ENCODE measurements at regions not wholly inside any gene's neighbourhood (a gene's known extent, or its start where the extent isn't known, plus 50 kb on each side); places are given as distances from the start of the nearest gene placed in this dataset.
"Not testable (repeated sequence)": the region's sequence is repeated elsewhere in the genome, so short reads cannot be mapped to it uniquely, and the experiment has no call there.

GRCh38 chr16:29198731-29199521 is 207.6 kb downstream of the NPIPB11 start:
- H3K4me3 ChIP-seq, result no peak overlapping the region
- no peak for DNase-seq (ENCODE audit: low spot score in 2 of 2)
- no peaks in the 10 kb centered on the region for H3K27me3 ChIP-seq (ENCODE audit: low read depth)
- no peaks in the 10 kb centered on the region for H3K9me3 ChIP-seq
- in situ Hi-C loops (cut with MboI; ENCODE audit: low sequenced_read_pairs), result no loop called here
- H3K4me1 ChIP-seq, result no peaks in the 10 kb centered on the region
- no peaks in the 10 kb centered on the region for H3K36me3 ChIP-seq (replicated peaks)

GRCh38 chr16:29198231-29198630 is 208.3 kb downstream of the NPIPB11 start:
- DNase-seq (ENCODE audit: low spot score in 2 of 2), result no peak
- H3K4me3 ChIP-seq, result no peak overlapping the region
- no peaks in the 10 kb centered on the region for H3K9me3 ChIP-seq
- H3K4me1 ChIP-seq, result no peaks in the 10 kb centered on the region
- in situ Hi-C loops (cut with MboI; ENCODE audit: low sequenced_read_pairs), result no loop called here
- H3K27me3 ChIP-seq (ENCODE audit: low read depth), result no peaks in the 10 kb centered on the region
- no peaks in the 10 kb centered on the region for H3K36me3 ChIP-seq (replicated peaks)

GRCh38 chr16:29197494-29198100 is 208.9 kb downstream of the NPIPB11 start:
- in situ Hi-C loops (cut with MboI; ENCODE audit: low sequenced_read_pairs); H3K9me3 ChIP-seq: not testable (repeated sequence)

GRCh38 chr16:29196746-29197145 is 209.8 kb downstream of the NPIPB11 start:
- H3K4me3 ChIP-seq; H3K36me3 ChIP-seq (replicated peaks); DNase-seq (ENCODE audit: low spot score in 2 of 2); H3K4me1 ChIP-seq; in situ Hi-C loops (cut with MboI; ENCODE audit: low sequenced_read_pairs); H3K27me3 ChIP-seq (ENCODE audit: low read depth); H3K9me3 ChIP-seq: not testable (repeated sequence)

More at GRCh38 chr16:29197494-29198100, 208.9 kb downstream of the NPIPB11 start:
- H3K27me3 ChIP-seq (ENCODE audit: low read depth); H3K4me1 ChIP-seq; H3K4me3 ChIP-seq; DNase-seq (ENCODE audit: low spot score in 2 of 2); H3K36me3 ChIP-seq (replicated peaks): not testable (repeated sequence)

- in situ Hi-C loops (cut with MboI; ENCODE audit: low sequenced_read_pairs); H3K36me3 ChIP-seq (replicated peaks); H3K4me1 ChIP-seq; H3K4me3 ChIP-seq; DNase-seq (ENCODE audit: low spot score in 2 of 2); H3K27me3 ChIP-seq (ENCODE audit: low read depth); H3K9me3 ChIP-seq: not testable (repeated sequence)
These were observed 210.4 kb downstream of the LAT start for GRCh38 chr16:29195116-29195872.

GRCh38 chr16:29194185-29194844 is 209.5 kb downstream of the LAT start:
- H3K4me3 ChIP-seq; H3K36me3 ChIP-seq (replicated peaks); H3K9me3 ChIP-seq; H3K27me3 ChIP-seq (ENCODE audit: low read depth); DNase-seq (ENCODE audit: low spot score in 2 of 2); H3K4me1 ChIP-seq; in situ Hi-C loops (cut with MboI; ENCODE audit: low sequenced_read_pairs): not testable (repeated sequence)

- H3K36me3 ChIP-seq (replicated peaks); H3K27me3 ChIP-seq (ENCODE audit: low read depth); in situ Hi-C loops (cut with MboI; ENCODE audit: low sequenced_read_pairs); H3K4me3 ChIP-seq; DNase-seq (ENCODE audit: low spot score in 2 of 2); H3K4me1 ChIP-seq; H3K9me3 ChIP-seq: not testable (repeated sequence)
These were observed 208.8 kb downstream of the LAT start for GRCh38 chr16:29193634-29194033.

GRCh38 chr16:29193248-29193574 is 208.4 kb downstream of the LAT start:
- H3K4me1 ChIP-seq; in situ Hi-C loops (cut with MboI; ENCODE audit: low sequenced_read_pairs): not testable (repeated sequence)

GRCh38 chr16:29192329-29193247 is 207.7 kb downstream of the LAT start:
- H3K36me3 ChIP-seq (replicated peaks), result no peaks in the 10 kb centered on the region
- in situ Hi-C loops (cut with MboI; ENCODE audit: low sequenced_read_pairs), result no loop called here
- peak in 1 of 2 experiments; percentile 18 for DNase-seq (ENCODE audit: low spot score in 2 of 2)
- H3K4me1 ChIP-seq, result no peaks in the 10 kb centered on the region
- no peaks in the 10 kb centered on the region for H3K9me3 ChIP-seq
- H3K4me3 ChIP-seq, result no peak overlapping the region
- H3K27me3 ChIP-seq (ENCODE audit: low read depth), result no peaks in the 10 kb centered on the region

More at GRCh38 chr16:29193248-29193574, 208.4 kb downstream of the LAT start:
- not testable (repeated sequence) for H3K27me3 ChIP-seq (ENCODE audit: low read depth); H3K4me3 ChIP-seq; H3K36me3 ChIP-seq (replicated peaks); DNase-seq (ENCODE audit: low spot score in 2 of 2); H3K9me3 ChIP-seq

- in situ Hi-C loops (cut with MboI; ENCODE audit: low sequenced_read_pairs); H3K9me3 ChIP-seq; H3K36me3 ChIP-seq (replicated peaks); DNase-seq (ENCODE audit: low spot score in 2 of 2); H3K4me1 ChIP-seq; H3K27me3 ChIP-seq (ENCODE audit: low read depth); H3K4me3 ChIP-seq: not testable (repeated sequence)
These were observed 206.9 kb downstream of the LAT start for GRCh38 chr16:29191636-29192180.

GRCh38 chr16:29190553-29191431 is 205.9 kb downstream of the LAT start:
- H3K4me1 ChIP-seq; H3K4me3 ChIP-seq; DNase-seq (ENCODE audit: low spot score in 2 of 2); in situ Hi-C loops (cut with MboI; ENCODE audit: low sequenced_read_pairs); H3K36me3 ChIP-seq (replicated peaks); H3K9me3 ChIP-seq; H3K27me3 ChIP-seq (ENCODE audit: low read depth): not testable (repeated sequence)

- H3K27me3 ChIP-seq (ENCODE audit: low read depth); H3K36me3 ChIP-seq (replicated peaks); in situ Hi-C loops (cut with MboI; ENCODE audit: low sequenced_read_pairs): not testable (repeated sequence)
These were observed 204.0 kb downstream of the LAT start for GRCh38 chr16:29188806-29189205.

More at GRCh38 chr16:29188806-29189205, 204.0 kb downstream of the LAT start:
- not testable (repeated sequence) for H3K9me3 ChIP-seq; H3K4me3 ChIP-seq; DNase-seq (ENCODE audit: low spot score in 2 of 2); H3K4me1 ChIP-seq
